DOHH2 (cell line): ENCODE measurements at regions not wholly inside any gene's neighbourhood (a gene's known extent, or its start where the extent isn't known, plus 50 kb on each side); places are given as distances from the start of the nearest gene placed in this dataset.
A peak's percentile ranks its signal among the peaks of the same experiment; 100 is the strongest.

Source experiments
- H3F3A ChIP-seq: fragments of 200-600 bp; sonication (generic), shearing (Covaris generic); 2 replicates; pipeline ENCODE4 v1.6.0; 2016; ENCODE audit warnings: antibody characterized with exemption, mild to moderate bottlenecking; ENCODE audit not compliant: control insufficient read depth, insufficient read depth
- H3K27ac ChIP-seq: fragments of 200-600 bp; sonication (generic); 2 replicates; pipeline ENCODE4 v1.5.1; 2014; ENCODE audit warnings: low read depth, mild to moderate bottlenecking, low read length, moderate library complexity
- H3K27me3 ChIP-seq: fragments of 200-600 bp; sonication (generic); 2 replicates; pipeline ENCODE4 v1.6.1; 2014; ENCODE audit warnings: mild to moderate bottlenecking, low read length, mixed read lengths; ENCODE audit not compliant: control insufficient read depth
- H3K36me3 ChIP-seq: fragments of 200-600 bp; sonication (generic); 2 replicates; pipeline ENCODE4 v1.6.1; 2014; ENCODE audit warnings: mild to moderate bottlenecking, low read length, moderate library complexity, mixed read lengths; ENCODE audit not compliant: control insufficient read depth
- H3K4me1 ChIP-seq: fragments of 200-600 bp; sonication (generic); 2 replicates; pipeline ENCODE4 v1.6.1; 2014; ENCODE audit warnings: mild to moderate bottlenecking, low read length, mixed read lengths; ENCODE audit not compliant: control insufficient read depth
- H3K4me2 ChIP-seq: fragments of 200-600 bp; sonication (generic); 2 replicates; pipeline ENCODE4 v1.6.0; 2014; ENCODE audit warnings: mild to moderate bottlenecking, low read length, moderate library complexity
- H3K4me3 ChIP-seq: fragments of 200-600 bp; sonication (generic); 2 replicates; pipeline ENCODE4 v1.5.1; 2014; ENCODE audit warnings: mild to moderate bottlenecking, low read length, mixed read lengths
- H3K79me2 ChIP-seq: fragments of 200-600 bp; sonication (generic); 2 replicates; pipeline ENCODE4 v1.6.1; 2014; ENCODE audit warnings: mild to moderate bottlenecking, low read length, mixed read lengths; ENCODE audit not compliant: control insufficient read depth
- H3K9me2 ChIP-seq: fragments of 200-600 bp; sonication (generic); replicated peaks from 2 replicates; pipeline ENCODE4 v1.6.1; 2014; ENCODE audit warnings: mild to moderate bottlenecking, low read length, mixed read lengths; ENCODE audit not compliant: control insufficient read depth
- H3K9me3 ChIP-seq: fragments of 200-600 bp; sonication (generic); 2 replicates; pipeline ENCODE4 v1.6.1; 2014; ENCODE audit warnings: antibody characterized with exemption, low read length, mixed read lengths; ENCODE audit not compliant: control insufficient read depth, insufficient read depth
- H4K20me1 ChIP-seq: fragments of 200-600 bp; sonication (generic); 2 replicates; pipeline ENCODE4 v1.6.0; 2014; ENCODE audit warnings: low read depth, mild to moderate bottlenecking, antibody characterized with exemption, low read length, moderate library complexity; ENCODE audit not compliant: control insufficient read depth, insufficient read depth
- EZH2phosphoT487 ChIP-seq: fragments of 200-600 bp; sonication (generic); IDR thresholded peaks from 2 replicates; pipeline ENCODE4 v1.6.1; 2017; ENCODE audit warnings: borderline replicate concordance, mild to moderate bottlenecking, antibody characterized with exemption, low read length, moderate library complexity, mixed read lengths
- TF ChIP-seq, protein P1 (sequence below): fragments of 200-600 bp; sonication (generic); IDR thresholded peaks from one replicate; pipeline ENCODE4 v1.5.1; 2014; ENCODE audit warnings: antibody characterized with exemption, mild to moderate bottlenecking, low read depth, low read length; ENCODE audit not compliant: poor library complexity, severe bottlenecking

DNA sequence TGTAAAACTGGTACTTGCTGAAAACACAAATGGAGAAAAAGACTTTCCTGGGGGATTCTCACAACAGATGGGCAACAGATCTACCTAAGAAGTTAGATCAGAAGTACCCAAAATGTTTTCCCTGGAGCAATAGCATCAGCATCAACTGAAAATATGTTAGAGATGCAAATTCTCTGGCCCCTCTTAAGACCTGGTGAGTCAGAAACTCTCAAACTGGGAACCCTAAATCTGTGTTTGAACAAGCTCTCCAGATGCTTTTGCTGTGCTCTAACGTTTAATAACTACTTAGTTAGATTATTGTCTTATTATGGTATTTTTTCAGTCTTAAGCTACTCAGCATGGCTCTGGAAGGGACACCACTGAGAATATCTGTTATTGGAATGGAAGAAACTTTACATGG lies 55.2 kb upstream of the TRPC3 start:
- H3K4me2 ChIP-seq, result no peak overlapping the region
- H3K79me2 ChIP-seq, result no peaks in the 10 kb centered on the region
- no peaks in the 10 kb centered on the region for H3F3A ChIP-seq

DNA sequence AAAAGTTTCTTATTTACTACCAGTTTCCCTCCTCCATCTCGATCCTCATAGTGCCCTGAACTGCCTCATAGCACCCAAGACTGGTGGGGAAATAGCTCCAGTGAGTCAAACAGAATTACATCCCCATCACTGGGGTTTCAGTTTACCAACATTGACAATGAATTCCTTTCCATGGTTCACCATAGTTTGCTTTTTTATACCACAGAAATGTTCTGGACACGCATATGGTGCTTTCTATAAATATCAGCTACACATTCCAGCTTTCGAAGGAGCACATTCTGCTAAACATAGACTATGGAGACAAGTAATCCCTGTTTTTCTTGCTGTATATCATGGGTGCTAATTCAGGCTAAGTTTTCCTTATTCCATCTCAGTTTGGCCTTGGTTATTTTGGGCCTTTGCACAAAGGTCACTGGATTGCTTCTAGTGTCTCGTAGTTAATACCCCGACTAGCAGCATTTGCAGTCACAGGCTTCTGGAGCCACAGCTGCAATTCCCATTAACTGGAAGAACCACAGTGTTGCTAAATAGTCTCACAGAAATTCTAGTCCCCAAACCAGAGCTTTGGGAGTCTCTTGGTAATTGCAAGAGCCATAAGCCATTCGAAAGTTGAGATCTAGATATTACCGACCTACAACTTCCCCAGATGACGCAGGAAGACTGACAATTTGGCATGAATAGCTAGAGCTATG lies 53.4 kb upstream of the TRPC3 start:
- Histone ChIP-seq H3K4me2 (no peak overlapping the region), H3K9me2 (no peaks in the 10 kb centered on the region), H3K4me1 (no peaks in the 10 kb centered on the region), H3K36me3 (no peaks in the 10 kb centered on the region), H3K4me3 (no peak overlapping the region), H3K27me3 (peaks cover 3% of the 10 kb centered on the region; the same call in 1 of the 2 replicates), H4K20me1 (no peaks in the 10 kb centered on the region), H3K27ac (no peak overlapping the region), H3K9me3 (no peaks in the 10 kb centered on the region), H3K79me2 (no peaks in the 10 kb centered on the region), H3F3A (no peaks in the 10 kb centered on the region)
- no peak for TF ChIP-seq EZH2phosphoT487
- TF ChIP-seq, protein P1, sequence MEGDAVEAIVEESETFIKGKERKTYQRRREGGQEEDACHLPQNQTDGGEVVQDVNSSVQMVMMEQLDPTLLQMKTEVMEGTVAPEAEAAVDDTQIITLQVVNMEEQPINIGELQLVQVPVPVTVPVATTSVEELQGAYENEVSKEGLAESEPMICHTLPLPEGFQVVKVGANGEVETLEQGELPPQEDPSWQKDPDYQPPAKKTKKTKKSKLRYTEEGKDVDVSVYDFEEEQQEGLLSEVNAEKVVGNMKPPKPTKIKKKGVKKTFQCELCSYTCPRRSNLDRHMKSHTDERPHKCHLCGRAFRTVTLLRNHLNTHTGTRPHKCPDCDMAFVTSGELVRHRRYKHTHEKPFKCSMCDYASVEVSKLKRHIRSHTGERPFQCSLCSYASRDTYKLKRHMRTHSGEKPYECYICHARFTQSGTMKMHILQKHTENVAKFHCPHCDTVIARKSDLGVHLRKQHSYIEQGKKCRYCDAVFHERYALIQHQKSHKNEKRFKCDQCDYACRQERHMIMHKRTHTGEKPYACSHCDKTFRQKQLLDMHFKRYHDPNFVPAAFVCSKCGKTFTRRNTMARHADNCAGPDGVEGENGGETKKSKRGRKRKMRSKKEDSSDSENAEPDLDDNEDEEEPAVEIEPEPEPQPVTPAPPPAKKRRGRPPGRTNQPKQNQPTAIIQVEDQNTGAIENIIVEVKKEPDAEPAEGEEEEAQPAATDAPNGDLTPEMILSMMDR, result no peak

More for the DNA sequence above, 55.2 kb upstream of the TRPC3 start:
- H3K4me1 ChIP-seq, result no peaks in the 10 kb centered on the region
- H3K9me2 ChIP-seq, result no peaks in the 10 kb centered on the region
- H3K36me3 ChIP-seq, result no peaks in the 10 kb centered on the region
- H3K4me3 ChIP-seq, result no peak overlapping the region
- TF ChIP-seq, protein P1, result no peak
- TF ChIP-seq EZH2phosphoT487, result no peak
- H3K27ac ChIP-seq, result no peak overlapping the region
- H3K27me3 ChIP-seq, result peaks cover 1% of the 10 kb centered on the region; the same call in 1 of the 2 replicates
- no peaks in the 10 kb centered on the region for H4K20me1 ChIP-seq
- no peaks in the 10 kb centered on the region for H3K9me3 ChIP-seq

DNA sequence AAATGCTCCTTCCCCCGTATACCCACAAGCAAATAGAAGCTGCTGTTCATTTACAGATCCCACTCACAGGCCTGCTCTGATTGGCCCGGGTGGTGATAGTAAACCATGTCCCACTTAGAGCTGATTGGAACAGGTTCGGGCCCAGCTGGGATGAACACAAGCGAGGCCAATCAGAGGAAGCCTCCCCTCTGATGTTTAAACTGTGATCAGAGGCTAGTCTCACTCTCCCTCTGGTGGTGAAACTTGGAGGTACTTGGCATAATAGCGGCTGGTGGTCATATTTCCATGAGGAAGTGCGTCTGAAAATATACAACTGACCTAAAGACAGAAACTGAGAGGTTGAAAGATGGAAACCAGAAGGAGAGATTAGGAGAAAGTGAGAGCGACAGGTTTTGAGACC lies 51.5 kb upstream of the TRPC3 start:
- Histone ChIP-seq H3K27ac (no peak overlapping the region), H3K4me2 (no peak overlapping the region), H3F3A (no peaks in the 10 kb centered on the region), H3K4me1 (no peaks in the 10 kb centered on the region), H3K36me3 (no peaks in the 10 kb centered on the region), H4K20me1 (no peaks in the 10 kb centered on the region), H3K9me3 (no peaks in the 10 kb centered on the region), H3K79me2 (no peaks in the 10 kb centered on the region), H3K27me3 (peaks cover 3% of the 10 kb centered on the region; the same call in 1 of the 2 replicates), H3K9me2 (no peaks in the 10 kb centered on the region), H3K4me3 (no peak overlapping the region)
- TF ChIP-seq EZH2phosphoT487, result no peak
- TF ChIP-seq, protein P1, result peak; percentile 62
